Heart right ventricle (tissue), 16 donors: ENCODE measurements at regions not wholly inside any gene's neighbourhood (a gene's known extent, or its start where the extent isn't known, plus 50 kb on each side); places are given as distances from the start of the nearest gene placed in this dataset.
A peak's percentile ranks its signal among the peaks of the same experiment; 100 is the strongest.
"Not testable (repeated sequence)": the region's sequence is repeated elsewhere in the genome, so short reads cannot be mapped to it uniquely, and the experiment has no call there.

Experiments used
- ATAC-seq, 8 donors: fragments of 200-7000 bp; cut with Tn5 transposase; one replicate each; pipeline ENCODE4 v1.9.1; 2020; ENCODE audit warnings: mild to moderate bottlenecking in 8 of 8, moderate library complexity in 8 of 8, moderate number of reproducible peaks in 1 of 8
- DNase-seq, 2 donors: peaks; one replicate each; pipeline ENCODE4 v3.0.0-alpha.2; 2020
- H3K27ac ChIP-seq, 10 donors: fragments of 200-600 bp; sonication (generic) in 2 of 10; one replicate each; pipeline versions ENCODE4 v1.5.0 to v1.8.0; 2020 to 2022; ENCODE audit warnings: mild to moderate bottlenecking in 3 of 10
- H3K27me3 ChIP-seq, 7 donors: fragments of 200-600 bp; one replicate each; pipeline ENCODE4 v1.8.0; 2021 to 2022; ENCODE audit warnings: mild to moderate bottlenecking in 2 of 7
- H3K36me3 ChIP-seq, 9 donors: fragments of 200-600 bp; sonication (generic) in 1 of 9; one replicate each; pipeline versions ENCODE4 v1.5.0 to v1.8.0; 2020 to 2022; ENCODE audit warnings: mild to moderate bottlenecking in 2 of 9
- H3K4me1 ChIP-seq, 9 donors: fragments of 200-600 bp; sonication (generic) in 1 of 9; one replicate each; pipeline versions ENCODE4 v1.5.0 to v1.8.0; 2020 to 2022; ENCODE audit warnings: mild to moderate bottlenecking in 4 of 9
- H3K4me3 ChIP-seq, 10 donors: fragments of 200-600 bp; sonication (generic) in 2 of 10; one replicate each; pipeline versions ENCODE4 v1.5.0 to v1.8.0; 2020 to 2022; ENCODE audit warnings: mild to moderate bottlenecking in 7 of 10, moderate library complexity in 2 of 10
- H3K9me3 ChIP-seq, 11 donors: fragments of 200-600 bp in 10 of 11; sonication (generic) in 2 of 11; one replicate each; pipeline versions ENCODE4 v1.5.0 to v1.8.0; 2013 to 2022; ENCODE audit warnings: mild to moderate bottlenecking in 2 of 11, control low read depth in 1 of 11, moderate library complexity in 1 of 11
- CTCF ChIP-seq, 9 donors: fragments of 200-600 bp; sonication (generic) in 2 of 9; IDR thresholded peaks; one replicate each; pipeline versions ENCODE4 v1.5.0 to v1.8.0; 2021 to 2022; ENCODE audit warnings: antibody characterized with exemption in 9 of 9, mild to moderate bottlenecking in 5 of 9, moderate library complexity in 1 of 9
- WGBS, 2 donors: extraction: QIAGEN DNeasy Blood & Tissue Kit; methylation state at CpG; one replicate each; pipeline ENCODE4 v1.1.7; 2013; ENCODE audit warnings: inconsistent platforms in 1 of 2; 5-methylcytosine and 5-hydroxymethylcytosine counted together
- intact Hi-C, 10 donors: fragments of 100-400 bp; cut with DNase I; formaldehyde crosslinking; loops; one replicate each; pipeline versions ENCODE4 v1.11.1 to v1.14.2; 2022
- donor health status: Arrhythmogenic right ventricular cardiomyopathy.
- donor health status: ischemic (EF 13 %, LVEDD 7.1; RV severe dilation, severe dysfunction).
- donor health status: healthy with polysubstance abuse.
- donor health status: DM: no; HTN: yes; CAD: no.
- donor health status: DM: no; HTN: no; CAD: no.
- donor health status: ischemic (EF 25% LVEDD 6.9; RV normal size, moderate dysfunction).
- donor health status: ischemic (EF 25% LVEDD 5.7; RV mildly dilated, moderate dysfunction).
- donor health status: healthy.
- donor health status: DM: yes; HTN: yes; CAD: no.
- donor health status: Ischemic cardiomyopathy.
- donor health status: ischemic (EF 35%, LVEDD 5.7; RV mildly dilated, moderate dysfunction).
- donor health status: nonischemic (EF 11% LVEDD 7.7; RV severe dilation, severe dysfunction).
- donor health status: DM: yes; HTN: yes; CAD: no.
- donor health status: PGD.
- donor health status: ischemic (EF 29% LVEDD 5.4; RV normal size, mild dysfunction).
- donor health status: nonischemic (EF 23%, LVEDD 6.1; RV moderate dilation, normal function).

GRCh38 chr10:42722575-42722974, 60.0 kb upstream of the BMS1 start:
- Histone ChIP-seq H3K4me1 (no peaks in the 10 kb centered on the region), H3K27ac (no peak overlapping the region), H3K4me3 (no peak overlapping the region), H3K27me3 (peaks cover 0 to 28% (median 17%) of the 10 kb centered on the region in 7 donors), H3K9me3 (no peaks in the 10 kb centered on the region), H3K36me3 (no peaks in the 10 kb centered on the region)
- DNase-seq = no peak
- ATAC-seq = no peak
- WGBS, 2 donors = 55 to 68% methylated on average over 4 of the region's 4 CpGs
- intact Hi-C loops = no loop called here
- no peak for TF ChIP-seq CTCF (IDR thresholded peaks at IDR 0.05)

GRCh38 chr10:42723549-42723948, 59.0 kb upstream of the BMS1 start:
- H3K27me3 ChIP-seq = peaks cover 0 to 28% (median 17%) of the 10 kb centered on the region in 7 donors
- intact Hi-C loops, H3K27ac ChIP-seq, ATAC-seq, H3K4me1 ChIP-seq, H3K4me3 ChIP-seq, H3K36me3 ChIP-seq, DNase-seq, H3K9me3 ChIP-seq: not testable (repeated sequence)
- WGBS, 2 donors = 65 to 70% methylated on average over 3 of the region's 3 CpGs

GRCh38 chr10:42724660-42725059, 57.9 kb upstream of the BMS1 start:
- H3K27ac ChIP-seq, H3K36me3 ChIP-seq, intact Hi-C loops, H3K9me3 ChIP-seq, H3K4me3 ChIP-seq, H3K4me1 ChIP-seq, DNase-seq, ATAC-seq: not testable (repeated sequence)
- H3K27me3 ChIP-seq = peaks cover 0 to 31% (median 14%) of the 10 kb centered on the region in 7 donors
- 39% methylated on average over 2 of the region's 2 CpGs for WGBS, 2 donors

- H3K4me3 ChIP-seq = no peak overlapping the region
- H3K4me1 ChIP-seq = no peaks in the 10 kb centered on the region
- no peak for TF ChIP-seq CTCF (IDR thresholded peaks at IDR 0.05)
- ATAC-seq = peak in 1 of 8 donors; percentile 50
- intact Hi-C loops = no loop called here
- no peaks in the 10 kb centered on the region for H3K9me3 ChIP-seq
- DNase-seq = no peak
- WGBS, 2 donors = 88 to 89% methylated on average over 4 of the region's 4 CpGs
- no peaks in the 10 kb centered on the region for H3K36me3 ChIP-seq
- H3K27me3 ChIP-seq = peaks cover 0 to 25% (median 5%) of the 10 kb centered on the region in 7 donors
- no peak overlapping the region for H3K27ac ChIP-seq
Observed at GRCh38 chr10:42732266-42732665, 50.3 kb upstream of the BMS1 start.
